ENCODE measurements at regions not wholly inside any gene's neighbourhood (a gene's known extent, or its start where the extent isn't known, plus 50 kb on each side); places are given as distances from the start of the nearest gene placed in this dataset.

GRCh38 chr13:39272994-39273393 lies 234.7 kb downstream of the NHLRC3 start:
- H3K4me3 Mint-ChIP-seq, result no peak overlapping the region
- no peak overlapping the region for H3K27ac Mint-ChIP-seq
- H3K36me3 Mint-ChIP-seq, result peaks cover 1% of the 10 kb centered on the region
- peaks cover 0 to 2% (median 1%) of the 10 kb centered on the region in 3 donors for H3K9me3 Mint-ChIP-seq
- peaks cover 8% of the 10 kb centered on the region for H3K27me3 Mint-ChIP-seq
- no peaks in the 10 kb centered on the region for H3K4me1 Mint-ChIP-seq

- Mint-ChIP-seq H3K27ac (no peak overlapping the region), H3K4me3 (no peak overlapping the region), H3K9me3 (peaks cover 0 to 1% (median 0%) of the 10 kb centered on the region in 3 donors), H3K27me3 (peaks cover 6% of the 10 kb centered on the region), H3K4me1 (no peaks in the 10 kb centered on the region), H3K36me3 (peaks cover 1% of the 10 kb centered on the region)
These were observed 235.9 kb downstream of the NHLRC3 start for GRCh38 chr13:39273953-39274738.

GRCh38 chr13:39274739-39275325 lies 236.6 kb downstream of the NHLRC3 start:
- no peak overlapping the region for H3K27ac Mint-ChIP-seq

GRCh38 chr13:39279077-39279476 lies 240.8 kb downstream of the NHLRC3 start:
- Mint-ChIP-seq H3K9me3 (no peaks in the 10 kb centered on the region), H3K27ac (no peak overlapping the region), H3K4me3 (no peak overlapping the region), H3K36me3 (peaks cover 1% of the 10 kb centered on the region), H3K4me1 (no peaks in the 10 kb centered on the region), H3K27me3 (peaks cover 4% of the 10 kb centered on the region)

More at GRCh38 chr13:39274739-39275325, 236.6 kb downstream of the NHLRC3 start:
- Mint-ChIP-seq H3K4me3 (no peak overlapping the region), H3K27me3 (peaks cover 3% of the 10 kb centered on the region), H3K36me3 (peaks cover 1% of the 10 kb centered on the region), H3K9me3 (no peaks in the 10 kb centered on the region), H3K4me1 (no peaks in the 10 kb centered on the region)

- Mint-ChIP-seq H3K4me3 (no peak overlapping the region), H3K27me3 (peaks cover 1% of the 10 kb centered on the region), H3K36me3 (peaks cover 1% of the 10 kb centered on the region), H3K27ac (no peak overlapping the region), H3K4me1 (no peaks in the 10 kb centered on the region), H3K9me3 (peaks cover 0 to 2% (median 0%) of the 10 kb centered on the region in 3 donors)
These were observed 243.4 kb downstream of the NHLRC3 start for GRCh38 chr13:39281539-39282150.

GRCh38 chr13:39282400-39282972 lies 244.2 kb downstream of the NHLRC3 start:
- Mint-ChIP-seq H3K4me3 (no peak overlapping the region), H3K9me3 (peaks cover 0 to 8% (median 4%) of the 10 kb centered on the region in 3 donors), H3K27me3 (peaks cover 1% of the 10 kb centered on the region), H3K27ac (no peak overlapping the region), H3K4me1 (no peaks in the 10 kb centered on the region), H3K36me3 (peaks cover 4% of the 10 kb centered on the region)

GRCh38 chr13:39283072-39283471 lies 244.8 kb downstream of the NHLRC3 start:
- Mint-ChIP-seq H3K36me3 (peaks cover 4% of the 10 kb centered on the region), H3K4me1 (no peaks in the 10 kb centered on the region), H3K27ac (no peak overlapping the region), H3K4me3 (no peak overlapping the region), H3K9me3 (peaks cover 2 to 8% (median 4%) of the 10 kb centered on the region in 3 donors), H3K27me3 (peaks cover 1% of the 10 kb centered on the region)

- H3K4me3 Mint-ChIP-seq, result no peak overlapping the region
- H3K9me3 Mint-ChIP-seq, result peaks cover 4 to 12% (median 9%) of the 10 kb centered on the region in 3 donors
- peaks cover under 1% of the 10 kb centered on the region for H3K27me3 Mint-ChIP-seq
- no peaks in the 10 kb centered on the region for H3K4me1 Mint-ChIP-seq
- H3K27ac Mint-ChIP-seq, result no peak overlapping the region
- H3K36me3 Mint-ChIP-seq, result peaks cover 2% of the 10 kb centered on the region
These were observed 246.6 kb downstream of the NHLRC3 start for GRCh38 chr13:39284801-39285388.
